SK-N-SH treated with all-trans-retinoic acid at 6 μM for 48 hours (cell line): ENCODE measurements at regions not wholly inside any gene's neighbourhood (a gene's known extent, or its start where the extent isn't known, plus 50 kb on each side); places are given as distances from the start of the nearest gene placed in this dataset.

Source experiments
- ATAC-seq: fragments of 200-7000 bp; cut with Tn5 transposase; 3 replicates; pipeline ENCODE4 v1.9.1; 2020; ENCODE audit warnings: mild to moderate bottlenecking, moderate library complexity
- ARNTL ChIP-seq: fragments of 450-650 bp; formaldehyde crosslinking; IDR thresholded peaks from 2 replicates; pipeline ENCODE4 v1.5.0; 2020; ENCODE audit warnings: low read depth, mild to moderate bottlenecking, moderate library complexity, borderline replicate concordance
- BACH2 ChIP-seq: fragments of 250-450 bp; sonication (Bioruptor Pico); IDR thresholded peaks from 2 replicates; pipeline ENCODE4 v1.9.0; 2021; ENCODE audit warnings: mild to moderate bottlenecking, borderline replicate concordance
- CSDC2 ChIP-seq: fragments of 250-450 bp; sonication (Bioruptor Pico); IDR thresholded peaks from 2 replicates; pipeline ENCODE4 v1.5.0; 2020; ENCODE audit warnings: mild to moderate bottlenecking, moderate library complexity
- ISL1 ChIP-seq: fragments of 250-450 bp; sonication (Bioruptor Pico); IDR thresholded peaks from 2 replicates; pipeline ENCODE4 v2.1.2; 2022; ENCODE audit warnings: mild to moderate bottlenecking, moderate library complexity
- OSR1 ChIP-seq: fragments of 250-450 bp; sonication (Bioruptor Pico); IDR thresholded peaks from 2 replicates; pipeline ENCODE4 v1.8.0; 2022; ENCODE audit warnings: moderate library complexity, mild to moderate bottlenecking, inconsistent platforms
- RARB ChIP-seq: fragments of 250-450 bp; sonication (Bioruptor Pico); IDR thresholded peaks from 2 replicates; pipeline ENCODE4 v1.8.0; 2021; ENCODE audit warnings: mild to moderate bottlenecking, moderate library complexity
- SNAI2 ChIP-seq: fragments of 250-450 bp; sonication (Bioruptor Pico); IDR thresholded peaks from 2 replicates; pipeline ENCODE4 v1.5.0; 2020; ENCODE audit warnings: mild to moderate bottlenecking, moderate library complexity
- TOX ChIP-seq: fragments of 250-450 bp; sonication (Bioruptor Pico); IDR thresholded peaks from 2 replicates; pipeline ENCODE4 v1.8.0; 2021; ENCODE audit warnings: mild to moderate bottlenecking, moderate library complexity, borderline replicate concordance
- ZC3H10 ChIP-seq: fragments of 250-450 bp; sonication (Bioruptor Pico); IDR thresholded peaks from 2 replicates; pipeline ENCODE4 v1.5.1; 2021; ENCODE audit warnings: mild to moderate bottlenecking, moderate library complexity
- ZFP3 ChIP-seq: fragments of 250-450 bp; sonication (Bioruptor Pico); IDR thresholded peaks from 2 replicates; pipeline ENCODE4 v1.5.0; 2020; ENCODE audit warnings: mild to moderate bottlenecking, moderate library complexity
- ZFP30 ChIP-seq: fragments of 450-650 bp; formaldehyde crosslinking; IDR thresholded peaks from 2 replicates; pipeline ENCODE4 v1.5.0; 2022; ENCODE audit warnings: mild to moderate bottlenecking, moderate library complexity
- ZNF565 ChIP-seq: fragments of 450-650 bp; formaldehyde crosslinking; conservative IDR thresholded peaks from 2 replicates; pipeline ENCODE4 v1.5.0; 2020; ENCODE audit warnings: low read depth, mild to moderate bottlenecking, moderate library complexity
- ZNF70 ChIP-seq: fragments of 450-650 bp; formaldehyde crosslinking; IDR thresholded peaks from 2 replicates; pipeline ENCODE4 v1.5.0; 2020; ENCODE audit warnings: mild to moderate bottlenecking, moderate library complexity
- ZNF8 ChIP-seq: fragments of 450-650 bp; formaldehyde crosslinking; IDR thresholded peaks from 2 replicates; pipeline ENCODE4 v1.5.0; 2020; ENCODE audit warnings: mild to moderate bottlenecking, moderate library complexity
- TF ChIP-seq, protein P1 (sequence below): fragments of 250-450 bp; sonication (Bioruptor Pico); IDR thresholded peaks from 2 replicates; pipeline ENCODE4 v1.5.0; 2020; ENCODE audit warnings: mild to moderate bottlenecking, moderate library complexity
- TF ChIP-seq, protein P2 (sequence below): fragments of 250-450 bp; sonication (Bioruptor Pico); IDR thresholded peaks from 2 replicates; pipeline ENCODE4 v1.8.0; 2021; ENCODE audit warnings: low read depth, mild to moderate bottlenecking, moderate library complexity, borderline replicate concordance
- TF ChIP-seq, protein P3 (sequence below): fragments of 250-450 bp; sonication (Bioruptor Pico); IDR thresholded peaks from 2 replicates; pipeline ENCODE4 v1.5.1; 2021; ENCODE audit warnings: mild to moderate bottlenecking, moderate library complexity
- TF ChIP-seq, protein P4 (sequence below): fragments of 250-450 bp; sonication (Bioruptor Pico); IDR thresholded peaks from 2 replicates; pipeline ENCODE4 v1.5.1; 2020; ENCODE audit warnings: low read depth, mild to moderate bottlenecking, moderate library complexity

DNA sequence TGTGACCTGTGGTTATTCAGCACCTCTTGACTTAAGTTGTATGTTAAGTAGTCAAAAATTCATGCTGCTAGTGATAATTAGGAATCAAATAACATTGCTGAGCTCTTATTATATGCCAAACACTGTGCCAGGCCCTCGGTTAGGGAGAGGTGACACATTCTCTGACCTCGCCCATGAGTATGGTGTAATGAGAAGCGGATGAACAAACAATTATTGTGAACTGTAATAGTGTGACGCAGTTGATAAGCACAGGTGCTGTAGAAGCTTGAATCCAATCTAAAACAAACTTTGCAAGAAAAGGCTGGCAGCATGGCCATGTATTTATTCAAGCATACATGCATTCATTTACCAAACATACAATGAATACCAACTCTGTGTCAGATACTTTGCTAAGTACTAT, 303.5 kb upstream of the HS3ST1 start:
- no peak for ATAC-seq
- no peak for TF ChIP-seq ZFP30 (CRISPR knock-in tag)
- no peak for TF ChIP-seq TOX (CRISPR knock-in tag)
- TF ChIP-seq ZNF565 (CRISPR knock-in tag) = no peak
- TF ChIP-seq, protein P1, sequence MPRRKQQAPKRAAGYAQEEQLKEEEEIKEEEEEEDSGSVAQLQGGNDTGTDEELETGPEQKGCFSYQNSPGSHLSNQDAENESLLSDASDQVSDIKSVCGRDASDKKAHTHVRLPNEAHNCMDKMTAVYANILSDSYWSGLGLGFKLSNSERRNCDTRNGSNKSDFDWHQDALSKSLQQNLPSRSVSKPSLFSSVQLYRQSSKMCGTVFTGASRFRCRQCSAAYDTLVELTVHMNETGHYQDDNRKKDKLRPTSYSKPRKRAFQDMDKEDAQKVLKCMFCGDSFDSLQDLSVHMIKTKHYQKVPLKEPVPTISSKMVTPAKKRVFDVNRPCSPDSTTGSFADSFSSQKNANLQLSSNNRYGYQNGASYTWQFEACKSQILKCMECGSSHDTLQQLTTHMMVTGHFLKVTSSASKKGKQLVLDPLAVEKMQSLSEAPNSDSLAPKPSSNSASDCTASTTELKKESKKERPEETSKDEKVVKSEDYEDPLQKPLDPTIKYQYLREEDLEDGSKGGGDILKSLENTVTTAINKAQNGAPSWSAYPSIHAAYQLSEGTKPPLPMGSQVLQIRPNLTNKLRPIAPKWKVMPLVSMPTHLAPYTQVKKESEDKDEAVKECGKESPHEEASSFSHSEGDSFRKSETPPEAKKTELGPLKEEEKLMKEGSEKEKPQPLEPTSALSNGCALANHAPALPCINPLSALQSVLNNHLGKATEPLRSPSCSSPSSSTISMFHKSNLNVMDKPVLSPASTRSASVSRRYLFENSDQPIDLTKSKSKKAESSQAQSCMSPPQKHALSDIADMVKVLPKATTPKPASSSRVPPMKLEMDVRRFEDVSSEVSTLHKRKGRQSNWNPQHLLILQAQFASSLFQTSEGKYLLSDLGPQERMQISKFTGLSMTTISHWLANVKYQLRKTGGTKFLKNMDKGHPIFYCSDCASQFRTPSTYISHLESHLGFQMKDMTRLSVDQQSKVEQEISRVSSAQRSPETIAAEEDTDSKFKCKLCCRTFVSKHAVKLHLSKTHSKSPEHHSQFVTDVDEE (CRISPR knock-in tag) = no peak
- TF ChIP-seq RARB (CRISPR knock-in tag) = no peak
- TF ChIP-seq, protein P2, sequence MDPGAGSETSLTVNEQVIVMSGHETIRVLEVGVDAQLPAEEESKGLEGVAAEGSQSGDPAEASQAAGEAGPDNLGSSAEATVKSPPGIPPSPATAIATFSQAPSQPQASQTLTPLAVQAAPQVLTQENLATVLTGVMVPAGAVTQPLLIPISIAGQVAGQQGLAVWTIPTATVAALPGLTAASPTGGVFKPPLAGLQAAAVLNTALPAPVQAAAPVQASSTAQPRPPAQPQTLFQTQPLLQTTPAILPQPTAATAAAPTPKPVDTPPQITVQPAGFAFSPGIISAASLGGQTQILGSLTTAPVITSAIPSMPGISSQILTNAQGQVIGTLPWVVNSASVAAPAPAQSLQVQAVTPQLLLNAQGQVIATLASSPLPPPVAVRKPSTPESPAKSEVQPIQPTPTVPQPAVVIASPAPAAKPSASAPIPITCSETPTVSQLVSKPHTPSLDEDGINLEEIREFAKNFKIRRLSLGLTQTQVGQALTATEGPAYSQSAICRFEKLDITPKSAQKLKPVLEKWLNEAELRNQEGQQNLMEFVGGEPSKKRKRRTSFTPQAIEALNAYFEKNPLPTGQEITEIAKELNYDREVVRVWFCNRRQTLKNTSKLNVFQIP (CRISPR knock-in tag) = no peak
- TF ChIP-seq BACH2 (CRISPR knock-in tag) = no peak

DNA sequence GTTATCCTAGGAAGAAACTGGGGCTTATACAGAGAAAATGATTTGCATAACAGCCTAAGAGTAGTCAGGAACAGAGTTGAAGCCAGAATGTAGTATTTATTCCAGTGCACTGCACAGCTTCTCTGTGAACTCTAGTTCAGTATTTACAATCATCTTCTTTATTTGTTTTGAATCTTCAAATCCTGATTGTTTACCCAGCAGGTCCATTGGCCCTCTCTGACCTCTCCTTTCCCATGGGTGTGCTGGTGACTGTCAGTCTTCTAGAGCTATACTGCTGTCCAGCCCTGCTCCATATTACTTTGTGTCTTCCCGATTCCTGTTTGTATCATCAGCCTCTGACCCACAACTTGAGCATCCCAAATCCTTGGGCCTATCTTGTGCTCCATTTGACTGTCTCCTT, 301.9 kb upstream of the HS3ST1 start:
- TF ChIP-seq, protein P1 (CRISPR knock-in tag) = no peak
- ATAC-seq = no peak

DNA sequence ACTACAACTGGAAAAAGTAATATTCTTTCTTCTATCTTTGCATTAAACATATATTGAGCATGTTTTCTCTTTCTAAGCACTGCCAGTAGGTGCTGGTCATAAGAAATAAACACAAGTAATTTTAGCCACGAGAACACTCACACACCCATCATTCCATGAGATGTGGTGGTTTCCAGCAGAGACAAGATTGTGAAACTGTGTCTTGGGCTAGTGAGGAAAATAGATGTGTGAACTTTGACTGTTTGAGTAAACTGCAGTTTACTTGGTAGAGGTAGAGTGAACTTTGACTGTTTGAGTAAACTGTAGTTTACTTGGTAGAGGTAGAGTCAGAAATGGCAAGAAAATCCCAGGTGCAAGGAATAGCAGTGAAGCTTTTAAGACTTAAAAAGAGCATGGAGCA, 300.9 kb upstream of the HS3ST1 start:
- no peak for ATAC-seq
- TF ChIP-seq ZNF70 = no peak
- TF ChIP-seq, protein P3, sequence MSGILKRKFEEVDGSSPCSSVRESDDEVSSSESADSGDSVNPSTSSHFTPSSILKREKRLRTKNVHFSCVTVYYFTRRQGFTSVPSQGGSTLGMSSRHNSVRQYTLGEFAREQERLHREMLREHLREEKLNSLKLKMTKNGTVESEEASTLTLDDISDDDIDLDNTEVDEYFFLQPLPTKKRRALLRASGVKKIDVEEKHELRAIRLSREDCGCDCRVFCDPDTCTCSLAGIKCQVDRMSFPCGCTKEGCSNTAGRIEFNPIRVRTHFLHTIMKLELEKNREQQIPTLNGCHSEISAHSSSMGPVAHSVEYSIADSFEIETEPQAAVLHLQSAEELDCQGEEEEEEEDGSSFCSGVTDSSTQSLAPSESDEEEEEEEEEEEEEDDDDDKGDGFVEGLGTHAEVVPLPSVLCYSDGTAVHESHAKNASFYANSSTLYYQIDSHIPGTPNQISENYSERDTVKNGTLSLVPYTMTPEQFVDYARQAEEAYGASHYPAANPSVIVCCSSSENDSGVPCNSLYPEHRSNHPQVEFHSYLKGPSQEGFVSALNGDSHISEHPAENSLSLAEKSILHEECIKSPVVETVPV = no peak
- no peak for TF ChIP-seq SNAI2 (CRISPR knock-in tag)
- TF ChIP-seq, protein P1 (CRISPR knock-in tag) = no peak
- TF ChIP-seq ARNTL (CRISPR knock-in tag) = no peak
- TF ChIP-seq OSR1 (CRISPR knock-in tag) = no peak
- no peak for TF ChIP-seq CSDC2 (CRISPR knock-in tag)
- TF ChIP-seq ZC3H10 = no peak
- no peak for TF ChIP-seq ZNF8 (CRISPR knock-in tag)
- TF ChIP-seq ZFP3 (CRISPR knock-in tag) = no peak
- TF ChIP-seq ISL1 (CRISPR knock-in tag) = no peak
- TF ChIP-seq, protein P4, sequence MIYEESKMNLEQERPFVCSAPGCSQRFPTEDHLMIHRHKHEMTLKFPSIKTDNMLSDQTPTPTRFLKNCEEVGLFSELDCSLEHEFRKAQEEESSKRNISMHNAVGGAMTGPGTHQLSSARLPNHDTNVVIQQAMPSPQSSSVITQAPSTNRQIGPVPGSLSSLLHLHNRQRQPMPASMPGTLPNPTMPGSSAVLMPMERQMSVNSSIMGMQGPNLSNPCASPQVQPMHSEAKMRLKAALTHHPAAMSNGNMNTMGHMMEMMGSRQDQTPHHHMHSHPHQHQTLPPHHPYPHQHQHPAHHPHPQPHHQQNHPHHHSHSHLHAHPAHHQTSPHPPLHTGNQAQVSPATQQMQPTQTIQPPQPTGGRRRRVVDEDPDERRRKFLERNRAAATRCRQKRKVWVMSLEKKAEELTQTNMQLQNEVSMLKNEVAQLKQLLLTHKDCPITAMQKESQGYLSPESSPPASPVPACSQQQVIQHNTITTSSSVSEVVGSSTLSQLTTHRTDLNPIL (CRISPR knock-in tag) = no peak
- TF ChIP-seq ZNF565 (CRISPR knock-in tag) = no peak
